ENCODE measurements at regions not wholly inside any gene's neighbourhood (a gene's known extent, or its start where the extent isn't known, plus 50 kb on each side); places are given as distances from the start of the nearest gene placed in this dataset.

GRCh38 chr13:76725896-76726295 lies 160.3 kb downstream of the KCTD12 start:
- no peak for TF ChIP-seq EZH2 (IDR thresholded peaks at IDR 0.05; ENCODE audit: low read depth, low read length, severe bottlenecking)
- TF ChIP-seq POLR2A (IDR thresholded peaks at IDR 0.05; ENCODE audit: control extremely low read depth in 1 of 2, low read depth in 2 of 2, low read length in 2 of 2): no peak
- TF ChIP-seq RAD21 (IDR thresholded peaks at IDR 0.05 in 1 of 2, conservative IDR thresholded peaks at IDR 0.05 in 1 of 2; ENCODE audit: low read depth in 2 of 2, low read length in 2 of 2): no peak
- TF ChIP-seq, protein P1, sequence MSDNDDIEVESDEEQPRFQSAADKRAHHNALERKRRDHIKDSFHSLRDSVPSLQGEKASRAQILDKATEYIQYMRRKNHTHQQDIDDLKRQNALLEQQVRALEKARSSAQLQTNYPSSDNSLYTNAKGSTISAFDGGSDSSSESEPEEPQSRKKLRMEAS (IDR thresholded peaks at IDR 0.05): no peak
- TF ChIP-seq, protein P2, sequence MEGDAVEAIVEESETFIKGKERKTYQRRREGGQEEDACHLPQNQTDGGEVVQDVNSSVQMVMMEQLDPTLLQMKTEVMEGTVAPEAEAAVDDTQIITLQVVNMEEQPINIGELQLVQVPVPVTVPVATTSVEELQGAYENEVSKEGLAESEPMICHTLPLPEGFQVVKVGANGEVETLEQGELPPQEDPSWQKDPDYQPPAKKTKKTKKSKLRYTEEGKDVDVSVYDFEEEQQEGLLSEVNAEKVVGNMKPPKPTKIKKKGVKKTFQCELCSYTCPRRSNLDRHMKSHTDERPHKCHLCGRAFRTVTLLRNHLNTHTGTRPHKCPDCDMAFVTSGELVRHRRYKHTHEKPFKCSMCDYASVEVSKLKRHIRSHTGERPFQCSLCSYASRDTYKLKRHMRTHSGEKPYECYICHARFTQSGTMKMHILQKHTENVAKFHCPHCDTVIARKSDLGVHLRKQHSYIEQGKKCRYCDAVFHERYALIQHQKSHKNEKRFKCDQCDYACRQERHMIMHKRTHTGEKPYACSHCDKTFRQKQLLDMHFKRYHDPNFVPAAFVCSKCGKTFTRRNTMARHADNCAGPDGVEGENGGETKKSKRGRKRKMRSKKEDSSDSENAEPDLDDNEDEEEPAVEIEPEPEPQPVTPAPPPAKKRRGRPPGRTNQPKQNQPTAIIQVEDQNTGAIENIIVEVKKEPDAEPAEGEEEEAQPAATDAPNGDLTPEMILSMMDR (IDR thresholded peaks at IDR 0.05; ENCODE audit: control extremely low read depth in 1 of 3, insufficient read depth in 1 of 3, low read depth in 1 of 3, low read length in 3 of 3): no peak
- TF ChIP-seq POLR2AphosphoS5 (IDR thresholded peaks at IDR 0.05; ENCODE audit: low read depth, low read length): no peak
- TF ChIP-seq RFX5 (IDR thresholded peaks at IDR 0.05; ENCODE audit: borderline replicate concordance, low read depth, low read length): no peak
- no peak for TF ChIP-seq USF2 (IDR thresholded peaks at IDR 0.05; ENCODE audit: low read length)
- TF ChIP-seq, protein P3, sequence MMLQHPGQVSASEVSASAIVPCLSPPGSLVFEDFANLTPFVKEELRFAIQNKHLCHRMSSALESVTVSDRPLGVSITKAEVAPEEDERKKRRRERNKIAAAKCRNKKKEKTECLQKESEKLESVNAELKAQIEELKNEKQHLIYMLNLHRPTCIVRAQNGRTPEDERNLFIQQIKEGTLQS (IDR thresholded peaks at IDR 0.05; ENCODE audit: insufficient read depth, low read depth, low read length): no peak
- TF ChIP-seq JUND (IDR thresholded peaks at IDR 0.05; ENCODE audit: low read length): no peak
- TF ChIP-seq ZNF274 (IDR thresholded peaks at IDR 0.05; ENCODE audit: borderline replicate concordance, extremely low read depth, low read length): no peak

Data from H1 (cell line).